ENCODE measurements at regions not wholly inside any gene's neighbourhood (a gene's known extent, or its start where the extent isn't known, plus 50 kb on each side); places are given as distances from the start of the nearest gene placed in this dataset.

- no peak for TF ChIP-seq CTCF (IDR thresholded peaks at IDR 0.05)
- no peak for TF ChIP-seq EP300 (IDR thresholded peaks at IDR 0.05)
Observed at GRCh38 chr4:18444206-18444605, 422.7 kb upstream of the LCORL start.
